Activated CD8-positive, alpha-beta memory T cell treated with anti-CD3 and anti-CD28 coated beads, Interleukin-2, amount 50 U/mL, for 4 hours (primary cell): ENCODE measurements at regions not wholly inside any gene's neighbourhood (a gene's known extent, or its start where the extent isn't known, plus 50 kb on each side); places are given as distances from the start of the nearest gene placed in this dataset.

ENCODE experiments used
- DNase-seq: peaks from one replicate; pipeline ENCODE4 v3.0.0-alpha.2; 2020

GRCh38 chr6:33967966-33968724 lies 164.3 kb upstream of the MLN start:
- DNase-seq, result no peak

- no peak for DNase-seq
Measured at GRCh38 chr6:33967265-33967767, 163.5 kb upstream of the MLN start.

GRCh38 chr6:33966536-33966935 lies 162.7 kb upstream of the MLN start:
- no peak for DNase-seq

- no peak for DNase-seq
Measured at GRCh38 chr6:33965766-33966165, 162.0 kb upstream of the MLN start.

GRCh38 chr6:33964387-33964786 lies 160.6 kb upstream of the MLN start:
- no peak for DNase-seq

GRCh38 chr6:33963136-33963750 lies 159.4 kb upstream of the MLN start:
- no peak for DNase-seq

- DNase-seq, result no peak
Measured at GRCh38 chr6:33962246-33963027, 158.6 kb upstream of the MLN start.

GRCh38 chr6:33961691-33962090 lies 157.9 kb upstream of the MLN start:
- no peak for DNase-seq

GRCh38 chr6:33960345-33961313 lies 156.8 kb upstream of the MLN start:
- no peak for DNase-seq

- no peak for DNase-seq
Measured at GRCh38 chr6:33959661-33960344, 156.0 kb upstream of the MLN start.

GRCh38 chr6:33959329-33959651 lies 155.5 kb upstream of the MLN start:
- no peak for DNase-seq

- DNase-seq, result no peak
Measured at GRCh38 chr6:33958526-33959328, 154.9 kb upstream of the MLN start.

GRCh38 chr6:33957892-33958525 lies 154.2 kb upstream of the MLN start:
- DNase-seq, result no peak

GRCh38 chr6:33957131-33957891 lies 153.5 kb upstream of the MLN start:
- DNase-seq, result no peak

- no peak for DNase-seq
Measured at GRCh38 chr6:33956206-33956605, 152.4 kb upstream of the MLN start.

GRCh38 chr6:33955566-33955965 lies 151.8 kb upstream of the MLN start:
- DNase-seq, result no peak

GRCh38 chr6:33954453-33954852 lies 150.7 kb upstream of the MLN start:
- no peak for DNase-seq

- no peak for DNase-seq
Measured at GRCh38 chr6:33953171-33953570, 149.4 kb upstream of the MLN start.

GRCh38 chr6:33952016-33952415 lies 148.2 kb upstream of the MLN start:
- DNase-seq, result no peak
